GM19395 (cell line): ENCODE measurements at regions not wholly inside any gene's neighbourhood (a gene's known extent, or its start where the extent isn't known, plus 50 kb on each side); places are given as distances from the start of the nearest gene placed in this dataset.

ENCODE experiments used
- ATAC-seq: cut with Tn5 transposase; IDR thresholded peaks from one replicate; pipeline ENCODE4 v1.9.1; 2021; ENCODE audit warnings: mild to moderate bottlenecking, moderate library complexity; ENCODE audit not compliant: unreplicated experiment

- ATAC-seq = no peak
Measured at GRCh38 chr2:57965961-57966360, 80.6 kb upstream of the VRK2 start.

GRCh38 chr2:57973621-57974186, 72.9 kb upstream of the VRK2 start:
- ATAC-seq = peak; percentile 57

GRCh38 chr2:57979158-57979557, 67.4 kb upstream of the VRK2 start:
- no peak for ATAC-seq

- ATAC-seq = no peak
Measured at GRCh38 chr2:57981083-57981768, 65.4 kb upstream of the VRK2 start.

- ATAC-seq = no peak
Measured at GRCh38 chr2:57987835-57988573, 58.6 kb upstream of the VRK2 start.

- no peak for ATAC-seq
Measured at GRCh38 chr2:57990118-57990725, 56.4 kb upstream of the VRK2 start.
